Activated T-helper 1 cell treated with Interleukin-2 at 50 U/mL for 16 hours (primary cell): ENCODE measurements at regions not wholly inside any gene's neighbourhood (a gene's known extent, or its start where the extent isn't known, plus 50 kb on each side); places are given as distances from the start of the nearest gene placed in this dataset.
"Not testable (repeated sequence)": the region's sequence is repeated elsewhere in the genome, so short reads cannot be mapped to it uniquely, and the experiment has no call there.

ENCODE experiments used
- DNase-seq: peaks from one replicate; pipeline ENCODE4 v3.0.0-alpha.2; 2020; ENCODE audit warnings: low read depth

DNA sequence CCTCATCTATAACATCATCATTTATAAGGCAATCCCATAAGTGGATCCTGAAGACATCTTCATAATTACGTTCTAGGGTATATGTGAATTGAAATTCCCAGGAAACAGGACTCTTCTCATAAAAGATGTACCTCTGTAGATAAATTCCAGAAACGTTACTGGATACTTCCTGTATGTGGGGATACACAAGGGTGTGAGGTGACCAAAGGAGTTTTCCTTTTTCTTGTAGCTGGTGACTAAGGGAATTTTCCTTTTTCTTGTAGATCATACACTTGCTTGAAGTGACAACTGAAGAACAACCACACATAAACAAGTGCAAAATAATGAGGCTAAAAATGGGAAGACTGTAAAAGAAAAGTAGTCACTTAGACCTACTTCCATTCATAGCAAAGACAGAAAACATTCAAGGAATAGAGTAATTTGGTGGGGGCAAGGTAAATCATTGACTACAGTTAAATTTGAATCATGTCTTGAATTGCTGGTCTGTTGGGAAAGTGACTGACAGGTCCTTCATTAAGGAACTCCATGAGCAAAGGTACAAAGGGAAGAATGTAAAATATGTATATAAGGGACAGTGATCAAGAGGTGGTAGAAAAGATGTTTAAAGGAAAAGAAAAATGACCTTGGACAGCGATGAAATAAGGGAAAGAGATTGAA lies 53.2 kb upstream of the UBE2E3 start:
- no peak for DNase-seq

DNA sequence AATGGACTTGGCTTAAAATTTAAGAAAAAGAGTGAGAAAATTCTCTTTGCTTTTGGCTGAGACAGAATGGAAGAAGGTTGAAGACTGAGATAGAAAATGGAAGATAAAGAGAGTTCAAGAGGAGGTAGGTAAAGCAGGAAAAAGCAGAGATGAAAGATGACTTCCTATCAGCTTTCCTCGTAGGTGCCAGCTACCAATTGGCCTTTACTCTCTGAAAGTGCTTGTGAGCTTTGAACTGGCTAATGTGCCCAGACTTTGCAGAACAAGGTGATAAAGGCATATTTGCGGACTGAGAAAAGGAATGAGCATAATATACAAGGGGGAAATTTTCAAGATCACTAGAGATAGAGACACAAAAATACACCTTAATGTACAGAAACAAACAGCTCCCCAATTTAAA lies 54.7 kb upstream of the UBE2E3 start:
- DNase-seq, result no peak

DNA sequence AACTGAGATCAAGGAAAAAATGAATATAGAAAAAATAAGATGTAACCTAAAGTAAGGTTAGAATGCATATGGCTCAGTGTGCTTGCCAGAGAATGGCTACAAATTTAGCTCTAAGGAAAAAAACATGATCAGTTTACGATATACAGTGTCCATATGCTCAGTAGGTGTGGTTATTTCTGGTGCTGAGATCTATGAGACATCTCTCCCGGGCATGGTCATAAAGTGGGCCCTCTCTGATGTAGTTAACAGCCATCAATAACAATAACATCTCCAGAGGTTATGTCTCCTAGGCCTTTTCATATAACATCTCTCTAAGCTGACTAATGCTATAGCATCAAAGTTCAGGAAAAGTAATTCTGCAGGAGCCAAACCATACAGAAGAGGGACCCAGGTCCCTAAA lies 56.3 kb upstream of the UBE2E3 start:
- DNase-seq, result no peak

DNA sequence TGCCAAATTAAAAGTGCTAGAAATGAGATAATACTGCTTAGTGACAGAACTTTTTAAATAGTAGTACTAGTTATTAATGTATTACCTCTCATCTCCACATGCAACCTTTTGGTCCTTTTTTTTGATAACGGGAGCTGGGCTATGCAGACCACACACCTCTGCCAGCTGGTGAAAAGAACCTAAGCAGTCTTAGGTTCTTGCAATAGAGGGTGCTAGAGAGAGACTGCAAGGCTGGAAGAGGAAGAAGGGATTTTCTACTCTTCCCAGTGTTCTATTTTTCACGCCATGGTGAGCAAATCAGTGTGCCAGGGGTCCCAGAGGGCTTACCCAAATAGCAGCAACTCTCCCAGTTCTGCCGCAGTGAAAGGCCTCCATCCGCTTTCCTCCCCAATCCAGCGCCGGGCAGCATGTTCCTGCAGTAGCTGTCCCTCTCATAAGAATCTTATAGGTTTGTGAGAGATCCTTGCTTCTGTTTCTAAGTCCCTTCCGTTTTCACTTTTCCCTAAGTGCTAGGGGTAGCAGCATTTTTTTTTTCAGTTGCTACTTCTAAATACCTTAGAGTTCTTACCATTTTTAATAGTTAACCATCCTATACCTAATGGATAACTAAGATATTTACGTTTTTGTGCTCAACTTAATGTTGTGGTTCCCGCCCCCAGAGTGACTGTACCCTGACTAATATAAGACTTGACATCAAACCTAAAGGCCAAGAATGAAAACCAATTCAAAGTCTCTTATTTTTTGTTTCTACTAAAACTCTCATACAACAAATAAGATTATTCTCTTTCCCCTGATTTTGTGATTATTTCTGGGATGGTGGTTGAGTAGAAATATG lies 69.4 kb upstream of the UBE2E3 start:
- DNase-seq, result no peak

DNA sequence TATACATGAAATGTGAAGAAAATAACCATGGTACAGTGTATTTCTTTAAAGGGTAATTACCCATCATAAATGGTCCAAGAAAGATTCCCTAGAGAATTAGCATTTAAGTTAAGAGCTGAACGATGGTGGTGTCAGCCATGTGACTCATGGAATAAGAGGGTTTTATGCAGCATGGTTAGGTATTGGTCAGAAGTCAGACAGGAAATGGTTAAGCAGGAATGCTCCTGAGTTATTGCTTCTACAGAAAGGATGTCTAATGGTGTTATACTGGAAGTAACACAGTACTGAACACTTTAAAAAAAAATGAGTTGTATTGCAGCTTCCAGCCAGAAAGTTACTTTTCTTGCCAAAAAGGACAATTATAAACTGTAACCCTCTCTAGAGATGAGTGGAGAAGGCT lies 72.7 kb upstream of the UBE2E3 start:
- DNase-seq, result no peak

DNA sequence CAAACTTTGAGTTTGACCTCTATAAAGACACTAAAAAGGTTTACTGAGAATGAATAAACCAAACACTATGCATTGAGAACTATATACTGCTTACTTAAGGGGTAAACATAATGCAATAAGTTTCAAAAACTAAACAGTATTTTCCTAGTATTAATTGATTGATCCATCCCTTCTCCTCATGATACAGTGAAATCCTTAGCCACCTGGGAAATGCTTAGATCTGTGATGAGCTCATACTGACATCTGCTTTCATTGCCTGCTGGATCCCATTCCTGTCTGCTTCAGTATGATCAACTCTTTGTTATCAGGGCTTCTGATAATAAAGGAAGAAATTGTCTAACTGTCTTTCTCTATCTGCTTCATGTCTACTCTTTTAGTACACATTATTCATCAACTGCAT lies 74.9 kb upstream of the UBE2E3 start:
- no peak for DNase-seq

DNA sequence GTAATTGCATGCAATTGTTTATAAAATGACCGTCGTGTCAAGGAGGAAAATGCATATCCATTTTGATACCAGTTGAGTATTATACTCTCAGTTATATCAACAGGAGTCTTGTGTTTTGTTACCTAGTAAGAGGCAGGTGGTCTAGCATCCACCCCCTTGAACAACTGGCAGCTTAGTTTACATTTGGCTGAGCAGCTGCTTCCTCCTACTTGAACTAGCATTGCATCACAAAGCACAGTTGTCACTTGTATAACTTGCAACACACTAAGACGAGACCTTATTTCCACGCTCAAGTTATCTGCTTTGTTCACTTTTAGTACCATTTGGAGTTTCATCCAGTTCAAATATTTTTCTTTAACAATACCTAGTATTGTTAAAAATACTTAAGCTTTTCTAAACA lies 75.4 kb upstream of the UBE2E3 start:
- DNase-seq, result no peak

DNA sequence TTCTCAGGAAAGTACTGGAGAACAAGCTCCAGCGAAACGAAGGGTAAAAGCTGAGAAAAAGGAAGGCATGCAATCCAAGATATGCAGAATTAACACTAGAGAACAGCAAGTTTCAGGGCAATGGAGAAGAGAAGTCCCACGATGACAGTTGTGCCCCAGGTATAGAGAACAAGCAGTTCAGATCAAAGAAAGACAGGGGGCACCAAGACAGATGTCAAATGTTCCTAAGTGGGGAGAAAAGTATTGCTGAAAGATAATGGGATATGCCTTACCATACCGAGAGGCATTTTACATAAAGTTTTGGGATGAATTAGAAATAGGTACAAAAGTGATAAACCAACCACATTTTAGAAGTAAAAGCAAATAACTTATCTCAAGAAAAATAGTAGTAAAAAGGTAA lies 79.1 kb upstream of the UBE2E3 start:
- no peak for DNase-seq

DNA sequence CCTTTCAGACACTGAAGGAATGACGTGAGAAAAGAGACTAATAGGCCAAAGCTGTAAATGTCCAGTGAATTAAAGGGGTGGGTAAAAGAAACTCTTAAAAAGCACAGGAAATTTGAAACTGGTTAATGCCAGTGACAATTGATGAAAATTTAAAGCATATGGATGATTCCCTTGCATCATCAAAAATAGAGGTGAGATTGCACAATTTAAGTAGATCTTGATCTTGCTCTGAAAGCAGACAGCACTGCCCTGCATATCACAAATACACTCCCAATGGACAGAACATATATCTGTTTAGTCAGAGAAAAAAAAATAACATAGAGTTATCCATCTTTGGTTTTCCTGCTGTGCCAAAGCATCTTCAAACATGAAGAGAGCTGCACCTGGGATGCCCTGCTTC lies 86.7 kb upstream of the UBE2E3 start:
- no peak for DNase-seq

DNA sequence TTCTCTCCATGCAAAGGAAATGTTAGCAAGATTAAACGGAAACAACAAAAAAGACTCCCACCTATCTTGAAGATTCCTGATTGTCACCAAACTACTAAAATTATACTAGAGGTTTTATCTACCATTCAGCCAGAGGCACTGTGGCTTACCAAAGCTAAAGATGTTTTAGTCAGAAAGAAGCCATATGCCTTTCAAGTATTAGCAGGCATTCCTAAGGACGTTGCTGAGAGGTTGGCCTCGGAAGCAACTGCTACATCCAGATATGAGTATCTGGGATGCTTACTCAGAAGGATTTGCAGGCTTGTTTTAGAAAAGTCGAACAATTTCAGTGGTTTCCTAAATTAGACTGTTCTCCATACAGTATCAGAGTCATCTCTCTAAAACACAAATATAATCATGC lies 88.3 kb upstream of the UBE2E3 start:
- no peak for DNase-seq

DNA sequence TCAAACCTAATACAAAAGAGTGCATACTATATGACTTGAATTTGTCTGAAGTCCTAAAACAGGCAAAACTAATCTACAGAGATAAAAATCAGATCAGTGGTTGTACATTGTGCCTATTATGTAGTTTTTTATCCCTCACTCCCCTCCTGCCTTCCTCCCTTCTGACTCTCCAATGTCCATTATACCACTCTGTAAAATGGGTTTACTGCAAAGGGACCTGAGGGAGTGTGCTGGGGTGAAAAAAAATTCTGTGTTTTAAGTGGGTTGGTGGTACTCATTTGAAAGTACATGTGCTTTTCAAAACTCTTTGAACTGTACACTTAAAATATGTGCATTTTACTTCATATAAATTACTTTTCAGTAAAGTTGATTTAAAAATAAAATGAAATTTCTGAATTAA lies 89.0 kb upstream of the UBE2E3 start:
- DNase-seq, result no peak

DNA sequence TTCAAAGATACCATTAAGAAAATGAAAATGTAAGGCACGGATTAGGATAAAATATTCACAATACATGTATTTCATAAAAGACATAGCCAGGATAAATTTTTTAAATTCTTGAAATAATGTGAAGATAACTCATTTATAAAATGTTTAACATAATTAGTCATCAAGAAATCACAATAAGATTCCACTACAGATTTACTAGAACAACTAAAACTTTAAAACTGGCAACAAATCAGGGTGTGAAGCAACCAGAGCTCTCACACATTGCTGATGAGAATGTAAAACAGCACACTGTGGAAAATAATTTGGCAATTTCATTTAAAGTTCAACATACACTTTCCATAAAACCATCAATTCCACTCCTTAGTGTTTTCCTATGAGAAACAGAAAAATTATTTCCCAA lies 89.6 kb upstream of the UBE2E3 start:
- no peak for DNase-seq

DNA sequence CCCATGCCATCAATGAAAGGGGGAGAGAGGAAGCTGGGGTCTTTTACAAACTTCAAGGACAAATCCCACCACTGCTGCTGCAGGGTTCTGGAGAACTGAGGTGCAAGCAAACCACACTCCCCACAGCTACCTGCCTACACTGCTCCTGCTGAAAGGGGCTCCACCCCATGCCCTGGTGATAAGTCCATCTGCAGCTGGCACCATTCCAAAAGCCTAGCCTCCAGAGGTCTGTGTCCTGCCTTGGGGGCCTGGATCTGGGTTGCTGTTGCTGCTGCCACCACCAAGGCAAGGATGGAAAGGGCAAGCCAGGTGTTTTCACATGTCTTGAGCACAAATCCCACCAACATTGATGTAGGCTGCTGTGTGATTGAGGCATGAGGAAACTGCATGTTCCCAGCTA lies 97.4 kb upstream of the UBE2E3 start:
- no peak for DNase-seq

DNA sequence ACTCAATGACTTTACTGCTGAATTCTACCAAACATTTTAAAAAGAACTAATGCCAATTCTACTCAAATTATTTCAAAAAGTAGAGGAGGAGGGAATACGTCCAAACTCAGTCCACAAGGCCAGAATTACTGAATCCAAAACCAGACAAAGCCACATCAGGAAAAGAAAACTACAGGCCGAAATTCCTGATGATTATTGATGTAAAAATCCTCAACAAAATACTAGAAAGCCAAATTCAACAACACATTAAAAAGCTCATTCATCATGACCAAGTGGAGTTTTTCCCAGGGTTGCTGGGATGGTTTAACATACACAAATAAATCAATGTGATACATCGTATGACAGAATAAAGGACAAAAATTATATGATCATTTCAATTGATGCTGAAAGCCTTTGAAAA lies 103.9 kb upstream of the UBE2E3 start:
- DNase-seq, result no peak

DNA sequence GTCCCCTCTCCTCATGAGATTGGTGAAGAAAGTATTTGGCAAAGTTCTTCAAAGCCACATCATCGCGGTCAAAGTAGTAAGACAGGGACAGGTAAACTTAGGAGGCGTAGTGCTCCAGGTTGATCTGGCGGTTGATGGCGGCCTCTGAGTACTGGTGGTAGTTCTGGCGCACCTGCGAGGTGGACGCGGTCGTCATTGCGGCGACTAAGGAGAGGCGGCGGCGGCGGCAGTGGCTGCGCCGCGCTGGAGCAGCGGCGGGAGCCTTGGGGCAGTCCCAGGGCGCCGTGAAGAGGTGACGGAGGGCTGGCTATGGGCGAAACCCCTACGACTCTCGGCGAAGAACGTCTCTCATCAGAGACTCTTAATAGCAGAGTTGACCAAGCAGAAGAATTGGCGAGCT lies 107.2 kb upstream of the UBE2E3 start:
- no peak for DNase-seq

DNA sequence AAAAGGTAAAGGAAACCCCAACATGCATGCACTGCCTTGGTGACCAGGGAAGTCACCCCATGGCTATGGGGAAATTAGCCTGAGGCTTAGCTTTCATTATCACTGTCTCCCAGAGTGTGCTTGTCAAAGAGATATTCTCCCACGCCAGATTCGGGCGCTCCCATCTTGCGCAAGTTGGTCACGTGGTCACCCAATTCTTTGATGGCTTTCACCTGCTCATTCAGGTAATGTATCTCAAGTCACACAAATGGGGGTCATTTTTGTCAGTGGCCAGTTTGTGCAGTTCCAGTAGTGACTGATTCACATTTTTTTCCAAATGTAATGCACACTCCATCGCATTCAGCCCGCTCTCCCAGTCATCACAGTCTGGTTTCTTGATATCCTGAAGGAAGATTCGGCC lies 107.6 kb upstream of the UBE2E3 start:
- not testable (repeated sequence) for DNase-seq

DNA sequence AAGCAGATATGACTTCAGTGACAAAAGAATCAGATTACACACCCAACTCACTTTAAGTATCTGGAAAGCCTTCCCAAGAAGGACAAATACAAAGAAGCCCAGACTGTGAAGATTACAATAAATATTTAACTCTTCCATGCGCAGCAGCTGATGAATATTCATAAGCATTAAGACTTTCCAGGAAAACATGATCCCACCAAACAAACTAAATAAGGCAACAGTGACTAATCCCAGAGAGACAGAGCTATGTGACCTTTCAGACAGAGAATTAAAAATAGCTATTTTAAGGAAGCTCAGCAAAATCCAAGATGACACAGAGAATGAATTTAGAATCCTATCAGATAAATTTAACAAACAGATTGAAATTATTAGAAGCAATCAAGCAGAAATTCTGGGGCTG lies 108.2 kb upstream of the UBE2E3 start:
- no peak for DNase-seq

DNA sequence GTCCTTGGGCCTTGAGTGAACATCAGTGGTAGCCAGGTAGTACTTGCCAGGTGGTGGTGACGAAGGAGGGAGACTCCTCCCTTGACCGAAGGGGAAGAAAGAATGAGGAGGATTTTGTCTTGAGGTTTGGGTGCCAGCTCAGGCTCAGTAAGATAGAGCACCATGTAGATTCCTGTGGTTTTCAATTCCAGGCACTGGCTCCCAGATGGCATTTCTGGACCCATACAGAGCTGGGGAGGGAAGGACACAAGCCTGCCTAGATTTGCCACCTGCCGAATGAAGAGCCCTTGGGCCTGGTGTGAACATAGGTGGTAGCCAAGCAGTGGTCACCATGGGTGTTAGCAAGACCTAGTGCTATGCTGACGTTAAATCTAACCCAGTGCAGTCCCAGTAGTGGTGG lies 108.8 kb upstream of the UBE2E3 start:
- DNase-seq, result no peak

DNA sequence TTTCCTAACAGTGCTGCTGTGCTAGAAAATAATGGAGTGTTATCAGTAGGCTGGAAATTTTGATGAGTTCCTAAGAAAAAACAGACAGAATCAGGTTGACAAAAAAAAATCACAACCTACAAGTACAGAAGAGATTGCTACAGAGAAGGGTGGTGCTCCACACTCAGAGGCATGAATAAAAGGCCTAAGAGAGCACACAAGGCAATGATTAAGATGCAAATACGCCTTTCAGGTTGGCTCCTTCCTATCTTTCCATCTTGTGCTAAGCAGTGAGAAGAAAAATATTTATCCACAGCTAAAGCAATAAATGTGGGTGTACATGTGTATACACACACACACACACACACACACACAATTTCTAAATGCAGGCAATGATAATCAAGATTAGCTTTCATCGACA lies 130.6 kb upstream of the UBE2E3 start:
- DNase-seq, result no peak

DNA sequence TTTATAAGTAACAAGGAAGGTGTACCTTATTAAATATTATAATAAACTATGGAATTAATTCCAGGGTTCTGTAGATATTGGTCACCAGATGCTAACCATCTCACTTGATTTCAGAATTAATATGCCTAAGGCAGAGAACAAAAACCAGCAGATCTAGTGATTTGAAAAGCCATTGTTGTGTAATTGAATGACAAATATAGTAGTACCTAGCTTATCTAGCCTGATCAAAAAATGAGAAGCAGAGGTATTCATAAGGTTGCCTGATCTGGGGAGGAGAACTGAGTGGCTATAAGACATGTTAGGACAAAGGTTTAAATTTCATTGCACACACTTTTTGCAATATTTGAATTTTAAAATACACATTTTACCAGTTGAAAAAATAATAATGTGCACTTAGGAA lies 132.0 kb upstream of the UBE2E3 start:
- DNase-seq, result no peak

DNA sequence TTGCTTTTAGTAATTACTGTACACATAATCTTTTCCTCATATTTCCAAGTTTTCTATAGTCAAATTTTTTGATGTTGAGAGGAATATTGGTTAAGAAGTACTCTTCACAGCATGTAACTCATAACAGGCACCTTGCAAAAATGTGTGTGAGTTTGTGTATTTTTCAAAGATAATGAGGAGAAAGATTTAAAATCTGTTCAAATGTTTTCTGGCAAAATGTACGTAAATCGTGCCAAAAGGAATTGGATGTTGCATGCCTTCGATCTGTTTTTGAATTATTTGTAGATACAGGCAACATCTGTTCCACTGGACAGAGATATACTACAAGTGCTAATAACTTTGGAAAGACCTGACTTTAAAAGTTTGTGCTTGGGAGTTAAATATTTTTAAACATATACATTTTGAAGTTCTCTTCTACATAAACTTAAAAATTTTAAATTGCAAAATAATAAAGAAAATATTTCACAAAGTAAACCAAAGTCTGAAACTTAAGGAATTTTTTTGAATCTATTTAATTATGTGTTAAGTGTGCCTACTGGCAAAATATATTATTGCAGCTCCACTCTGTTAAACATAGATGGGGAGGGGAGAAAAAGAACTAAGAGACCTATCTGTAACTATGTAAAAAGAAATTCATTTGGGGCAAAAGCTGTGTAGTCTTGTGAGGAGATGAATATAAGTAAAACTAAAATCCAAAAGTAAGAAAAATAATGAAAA lies 133.5 kb upstream of the UBE2E3 start:
- no peak for DNase-seq

DNA sequence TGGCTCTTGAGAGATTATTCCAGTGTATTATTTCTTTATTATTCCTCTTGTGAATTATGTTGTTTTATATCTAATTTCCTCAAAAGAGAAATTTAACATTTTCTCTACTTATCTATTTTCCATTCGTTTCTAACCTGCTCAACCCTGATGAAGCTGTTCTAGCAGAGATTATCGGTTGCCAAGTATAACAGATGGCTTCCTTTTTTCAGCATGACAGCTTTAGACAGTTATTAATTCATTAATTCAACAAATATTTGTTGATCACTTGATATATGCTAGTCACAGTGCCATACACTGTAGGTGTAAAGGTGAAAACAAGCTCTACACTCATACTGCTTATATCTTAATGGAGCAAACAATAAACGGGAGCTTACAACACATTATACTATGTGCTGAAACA lies 137.9 kb upstream of the UBE2E3 start:
- no peak for DNase-seq

DNA sequence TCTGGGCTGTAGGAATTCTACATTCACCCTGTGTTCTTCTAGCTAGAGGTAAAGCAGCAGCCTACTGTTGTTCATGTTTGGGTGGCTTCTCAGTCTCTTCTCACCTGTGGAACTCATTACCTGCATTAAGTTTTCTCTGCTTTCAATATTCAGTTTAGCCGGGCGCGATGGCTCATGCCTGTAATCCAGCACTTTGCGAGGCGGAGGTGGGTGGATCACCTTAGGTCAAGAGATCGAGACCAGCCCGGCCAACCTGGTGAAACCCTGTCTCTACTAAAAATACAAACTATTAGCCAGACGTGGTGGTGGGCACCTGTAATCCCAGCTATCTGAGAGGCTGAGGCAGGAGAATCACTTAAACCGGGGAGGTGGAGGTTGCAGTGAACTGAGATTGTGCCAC lies 139.8 kb upstream of the UBE2E3 start:
- no peak for DNase-seq
